ENCODE measurements at regions not wholly inside any gene's neighbourhood (a gene's known extent, or its start where the extent isn't known, plus 50 kb on each side); places are given as distances from the start of the nearest gene placed in this dataset.

DNA sequence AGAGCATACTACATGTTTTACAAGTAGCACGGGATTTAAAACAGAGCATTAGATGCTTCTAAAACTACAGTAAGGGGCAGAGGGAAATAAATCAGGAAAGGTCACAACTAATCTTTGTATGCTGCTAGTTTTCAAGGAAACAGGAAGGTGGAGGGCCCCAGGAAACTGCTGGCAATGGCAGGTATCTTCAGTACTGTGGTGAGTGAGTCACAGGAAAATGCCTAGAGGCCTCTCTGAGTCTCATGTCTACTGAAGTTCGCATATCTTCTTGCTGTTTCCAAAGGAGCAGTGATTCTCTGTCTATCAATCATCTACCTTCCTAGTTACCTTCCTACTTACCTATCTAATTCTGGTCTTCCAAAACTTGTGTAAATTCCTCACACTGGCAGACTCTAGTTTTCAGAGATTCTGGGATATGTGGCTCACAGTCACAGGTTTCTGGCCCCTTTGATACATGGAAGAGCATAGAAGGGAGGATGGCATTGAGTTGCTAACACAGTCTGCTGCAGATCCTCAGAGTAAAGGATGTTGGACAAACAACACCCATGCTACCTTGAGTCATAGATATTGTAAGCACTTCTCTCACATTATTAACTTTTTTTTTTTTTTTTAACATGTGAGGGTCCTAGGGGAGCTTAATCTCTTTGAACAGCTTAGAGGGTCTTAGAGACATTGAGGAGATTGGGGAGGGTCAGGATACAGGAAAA lies 58.8 kb upstream of the SYN3 start:
- TF ChIP-seq, protein P1, sequence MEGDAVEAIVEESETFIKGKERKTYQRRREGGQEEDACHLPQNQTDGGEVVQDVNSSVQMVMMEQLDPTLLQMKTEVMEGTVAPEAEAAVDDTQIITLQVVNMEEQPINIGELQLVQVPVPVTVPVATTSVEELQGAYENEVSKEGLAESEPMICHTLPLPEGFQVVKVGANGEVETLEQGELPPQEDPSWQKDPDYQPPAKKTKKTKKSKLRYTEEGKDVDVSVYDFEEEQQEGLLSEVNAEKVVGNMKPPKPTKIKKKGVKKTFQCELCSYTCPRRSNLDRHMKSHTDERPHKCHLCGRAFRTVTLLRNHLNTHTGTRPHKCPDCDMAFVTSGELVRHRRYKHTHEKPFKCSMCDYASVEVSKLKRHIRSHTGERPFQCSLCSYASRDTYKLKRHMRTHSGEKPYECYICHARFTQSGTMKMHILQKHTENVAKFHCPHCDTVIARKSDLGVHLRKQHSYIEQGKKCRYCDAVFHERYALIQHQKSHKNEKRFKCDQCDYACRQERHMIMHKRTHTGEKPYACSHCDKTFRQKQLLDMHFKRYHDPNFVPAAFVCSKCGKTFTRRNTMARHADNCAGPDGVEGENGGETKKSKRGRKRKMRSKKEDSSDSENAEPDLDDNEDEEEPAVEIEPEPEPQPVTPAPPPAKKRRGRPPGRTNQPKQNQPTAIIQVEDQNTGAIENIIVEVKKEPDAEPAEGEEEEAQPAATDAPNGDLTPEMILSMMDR (IDR thresholded peaks at IDR 0.05; ENCODE audit: low read depth, low read length), result no peak
- no peak overlapping the region for H3K4me3 ChIP-seq (ENCODE audit: low read depth, low read length)

DNA sequence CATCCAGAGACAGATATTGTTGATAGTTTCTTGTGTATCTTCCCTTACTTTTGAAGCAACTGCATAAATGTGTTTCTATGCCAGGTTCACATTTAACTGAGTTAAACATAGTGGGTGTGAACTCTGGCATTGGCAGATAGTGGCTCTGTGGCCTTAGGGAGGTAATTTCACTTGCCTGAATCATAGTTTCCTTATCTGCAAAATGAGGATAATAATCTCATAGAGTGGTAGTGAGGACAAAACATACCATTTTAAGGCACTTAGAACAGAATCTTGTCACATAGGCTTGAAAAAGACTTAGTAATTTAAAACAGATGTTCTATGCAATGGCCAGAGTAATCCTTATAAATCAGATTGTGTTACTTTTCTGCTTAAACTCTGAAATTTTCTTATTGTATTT lies 56.4 kb upstream of the SYN3 start:
- TF ChIP-seq, protein P1 (IDR thresholded peaks at IDR 0.05; ENCODE audit: low read depth, low read length), result no peak
- no peak overlapping the region for H3K4me3 ChIP-seq (ENCODE audit: low read depth, low read length)

DNA sequence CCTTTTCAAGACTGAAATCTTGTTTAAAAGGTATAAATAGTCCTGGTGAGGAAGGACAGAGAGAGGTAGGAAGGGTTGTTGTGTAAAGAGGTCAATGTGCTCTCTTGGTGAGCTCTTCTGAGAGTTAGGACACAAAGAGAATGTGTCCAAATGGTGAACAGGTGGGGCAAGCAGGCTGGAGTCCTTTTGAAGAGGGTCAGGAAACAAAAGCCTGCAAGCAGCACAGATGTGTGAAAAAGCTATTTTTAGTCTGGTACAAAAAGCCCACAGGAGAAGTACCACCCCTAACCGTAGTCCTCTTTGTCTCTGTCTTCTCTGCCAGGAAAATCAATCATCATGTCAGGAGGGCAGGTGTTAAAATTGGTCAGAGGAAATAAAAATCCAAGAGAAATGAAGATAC lies 54.4 kb upstream of the SYN3 start:
- H3K4me3 ChIP-seq (ENCODE audit: low read depth, low read length), result no peak overlapping the region
- TF ChIP-seq, protein P1 (IDR thresholded peaks at IDR 0.05; ENCODE audit: low read depth, low read length), result no peak

DNA sequence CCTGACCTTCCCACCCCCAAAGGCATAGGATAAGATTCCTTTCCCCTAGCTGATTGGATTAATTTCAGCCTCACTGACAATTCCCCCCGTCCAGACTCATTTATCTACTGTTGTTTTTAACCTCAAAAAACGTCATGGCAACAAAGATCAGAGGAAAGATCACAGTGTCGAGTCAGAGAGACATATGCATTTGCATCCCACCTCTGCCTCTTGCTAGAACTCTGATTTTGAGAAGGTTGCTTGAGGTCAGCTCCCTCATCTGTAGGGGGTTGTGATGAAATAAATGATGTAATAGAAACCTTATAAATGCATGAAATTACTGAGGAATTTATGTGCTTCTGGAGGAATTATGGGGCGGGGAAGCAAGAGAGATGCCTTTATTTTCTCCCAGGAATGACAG lies 53.3 kb upstream of the SYN3 start:
- TF ChIP-seq, protein P1 (IDR thresholded peaks at IDR 0.05; ENCODE audit: low read depth, low read length), result no peak
- H3K4me3 ChIP-seq (ENCODE audit: low read depth, low read length), result no peak overlapping the region

DNA sequence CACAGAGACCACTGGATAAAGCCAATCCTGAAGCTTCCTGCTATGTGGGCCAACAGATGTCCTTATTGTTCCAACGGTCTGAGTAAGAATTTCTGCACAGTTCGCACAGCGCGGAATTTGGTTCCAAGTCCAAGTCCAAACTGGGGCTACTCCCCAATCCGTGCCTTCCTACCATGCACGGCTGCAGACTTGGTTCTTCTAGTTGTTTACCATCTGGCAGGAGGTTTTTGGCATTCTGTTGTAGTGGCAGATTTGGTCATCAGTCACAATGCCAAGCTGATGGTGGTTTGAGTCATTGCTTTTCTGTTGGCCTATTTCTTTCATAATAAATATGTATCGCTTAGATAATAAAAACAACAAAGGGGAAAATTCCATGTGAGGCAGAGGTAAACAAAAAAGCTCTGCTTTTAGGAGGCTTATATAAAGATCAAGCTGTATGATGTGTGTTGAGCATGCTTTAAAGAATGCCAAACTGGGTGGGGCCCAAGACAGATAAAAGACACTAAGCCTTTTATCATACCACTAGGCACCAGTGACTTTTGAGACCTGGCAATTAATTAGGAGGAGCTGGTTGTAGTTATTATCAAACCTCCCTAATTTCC lies 52.5 kb upstream of the SYN3 start:
- TF ChIP-seq, protein P1 (IDR thresholded peaks at IDR 0.05; ENCODE audit: low read depth, low read length), result no peak
- no peak overlapping the region for H3K4me3 ChIP-seq (ENCODE audit: low read depth, low read length)

DNA sequence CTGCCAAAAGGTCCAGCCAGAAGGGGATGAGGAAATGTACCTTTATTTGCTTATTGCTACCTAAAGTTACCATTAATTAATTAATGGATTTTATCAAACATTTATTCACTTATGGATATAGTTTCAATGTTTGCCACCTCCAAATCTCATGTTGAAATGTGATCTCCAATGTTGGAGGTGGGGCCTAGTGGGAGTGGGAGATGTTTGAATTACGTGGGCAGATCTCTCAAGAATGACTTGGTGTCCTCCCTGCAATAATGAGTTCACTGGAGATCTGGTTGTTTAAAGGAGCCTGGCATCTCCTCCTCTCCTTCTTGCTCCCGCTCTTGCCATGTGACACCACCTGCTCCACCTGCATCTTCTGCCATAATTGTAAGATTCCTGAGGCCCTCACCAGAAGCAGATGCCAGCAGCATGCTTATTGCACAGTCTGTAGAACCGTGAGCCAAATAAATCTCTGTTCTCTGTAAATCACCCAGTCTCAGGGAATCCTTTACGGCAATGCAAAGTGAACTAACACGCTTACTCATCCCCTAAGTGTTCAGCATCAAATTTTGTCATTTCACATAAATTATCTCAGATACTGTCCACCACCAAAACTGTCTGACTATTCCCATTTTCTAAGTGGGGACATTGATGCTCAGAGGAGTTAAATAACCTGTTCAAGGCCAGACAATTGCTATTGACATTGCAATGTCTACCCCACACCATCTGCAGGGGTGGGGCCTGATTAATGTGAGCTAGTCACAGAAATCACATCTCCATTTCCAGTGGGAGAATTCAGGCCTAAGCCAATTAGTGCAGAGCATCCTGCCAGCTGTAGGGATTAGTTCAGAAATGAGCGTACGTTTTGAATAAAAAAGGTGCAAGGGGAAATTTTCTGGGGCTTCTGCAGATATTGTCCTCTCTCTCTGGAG lies 51.6 kb upstream of the SYN3 start:
- H3K4me3 ChIP-seq (ENCODE audit: low read depth, low read length), result no peak overlapping the region
- TF ChIP-seq, protein P1 (IDR thresholded peaks at IDR 0.05; ENCODE audit: low read depth, low read length), result no peak
